Upper lobe of left lung (tissue), 6 donors: ENCODE measurements at regions not wholly inside any gene's neighbourhood (a gene's known extent, or its start where the extent isn't known, plus 50 kb on each side); places are given as distances from the start of the nearest gene placed in this dataset.

ENCODE experiments used
- ATAC-seq, 2 donors: fragments of 200-7000 bp; cut with Tn5 transposase; one replicate each; pipeline ENCODE4 v1.9.1; 2022; ENCODE audit warnings: mild to moderate bottlenecking in 2 of 2, moderate library complexity in 2 of 2; ENCODE audit not compliant: low FRiP score in 2 of 2
- DNase-seq, 2 donors: peaks; one replicate each; pipeline ENCODE4 v3.0.0-alpha.2; 2019 to 2020
- H3K27ac ChIP-seq, 4 donors: fragments of 200-600 bp; sonication (generic); one replicate each; pipeline ENCODE4 v1.5.1; 2016 to 2019
- H3K27me3 ChIP-seq, 4 donors: fragments of 200-600 bp; sonication (generic); one replicate each; pipeline ENCODE4 v1.5.1; 2017 to 2019
- H3K36me3 ChIP-seq, 4 donors: fragments of 200-600 bp; sonication (generic); one replicate each; pipeline ENCODE4 v1.5.1; 2016 to 2019
- H3K4me1 ChIP-seq, 4 donors: fragments of 200-600 bp; sonication (generic); one replicate each; pipeline ENCODE4 v1.5.1; 2018 to 2019
- H3K4me3 ChIP-seq, 4 donors: fragments of 200-600 bp; sonication (generic); one replicate each; pipeline ENCODE4 v1.5.1; 2017 to 2019; ENCODE audit warnings: mild to moderate bottlenecking in 2 of 4, moderate library complexity in 1 of 4
- H3K9me3 ChIP-seq, 4 donors: fragments of 200-600 bp; sonication (generic); one replicate each; pipeline ENCODE4 v1.5.1; 2018 to 2019
- EP300 ChIP-seq, 4 donors: sonication (generic); formaldehyde crosslinking; IDR thresholded peaks; one replicate each; pipeline ENCODE4 v1.5.1; 2017; ENCODE audit warnings: antibody characterized with exemption in 4 of 4, control low read depth in 2 of 4
- POLR2A ChIP-seq, 4 donors: fragments of 450-650 bp; IDR thresholded peaks; one replicate each; pipeline ENCODE4 v1.5.1; 2016 to 2017; ENCODE audit warnings: antibody characterized with exemption in 4 of 4, mild to moderate bottlenecking in 2 of 4
- POLR2AphosphoS5 ChIP-seq, 2 donors: sonication (generic); formaldehyde crosslinking; IDR thresholded peaks; one replicate each; pipeline ENCODE4 v1.5.1; 2017; ENCODE audit warnings: antibody characterized with exemption in 2 of 2
- WGBS, 2 donors: methylation state at CpG; one replicate each; pipeline ENCODE4 v1.1.5; 2017 to 2018; 5-methylcytosine and 5-hydroxymethylcytosine counted together
- TF ChIP-seq, protein P1 (sequence below), 6 experiments: fragments of 450-650 bp in 4 of 6; fragments of 200-600 bp in 2 of 6; sonication (generic) in 2 of 6; IDR thresholded peaks; one replicate each; pipeline ENCODE4 v1.5.1; 2016 to 2019; ENCODE audit warnings: antibody characterized with exemption in 6 of 6
- donor health status: DM: no; HTN: no; CAD: no; lungs with moderate emphysema.
- donor health status: DM: no; HTN: yes; CAD: no; lungs with severe emphysema.

DNA sequence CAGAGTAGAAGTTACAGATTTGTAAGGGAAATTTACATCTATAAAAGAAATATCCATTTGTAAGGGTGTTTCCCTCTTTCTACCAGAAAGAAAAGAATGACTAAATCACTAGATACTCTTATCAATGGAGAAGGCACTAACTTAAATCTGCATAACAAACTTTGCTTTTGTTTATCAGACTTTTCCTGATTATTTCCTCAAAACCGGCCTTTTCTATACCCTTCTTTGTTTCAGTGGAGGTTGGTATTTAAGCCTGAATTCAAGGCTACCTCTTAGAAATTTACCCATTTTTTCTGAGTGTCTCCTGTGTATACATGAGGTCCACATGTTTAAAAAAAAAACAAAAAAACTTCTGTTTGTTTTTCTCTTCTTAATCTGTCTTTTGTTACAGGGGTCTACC is 80.4 kb upstream of the GRPR start:
- Histone ChIP-seq H3K27ac (no peak overlapping the region), H3K4me1 (no peaks in the 10 kb centered on the region), H3K4me3 (no peak overlapping the region), H3K27me3 (no peaks in the 10 kb centered on the region), H3K9me3 (no peaks in the 10 kb centered on the region), H3K36me3 (no peaks in the 10 kb centered on the region)
- TF ChIP-seq, protein P1, sequence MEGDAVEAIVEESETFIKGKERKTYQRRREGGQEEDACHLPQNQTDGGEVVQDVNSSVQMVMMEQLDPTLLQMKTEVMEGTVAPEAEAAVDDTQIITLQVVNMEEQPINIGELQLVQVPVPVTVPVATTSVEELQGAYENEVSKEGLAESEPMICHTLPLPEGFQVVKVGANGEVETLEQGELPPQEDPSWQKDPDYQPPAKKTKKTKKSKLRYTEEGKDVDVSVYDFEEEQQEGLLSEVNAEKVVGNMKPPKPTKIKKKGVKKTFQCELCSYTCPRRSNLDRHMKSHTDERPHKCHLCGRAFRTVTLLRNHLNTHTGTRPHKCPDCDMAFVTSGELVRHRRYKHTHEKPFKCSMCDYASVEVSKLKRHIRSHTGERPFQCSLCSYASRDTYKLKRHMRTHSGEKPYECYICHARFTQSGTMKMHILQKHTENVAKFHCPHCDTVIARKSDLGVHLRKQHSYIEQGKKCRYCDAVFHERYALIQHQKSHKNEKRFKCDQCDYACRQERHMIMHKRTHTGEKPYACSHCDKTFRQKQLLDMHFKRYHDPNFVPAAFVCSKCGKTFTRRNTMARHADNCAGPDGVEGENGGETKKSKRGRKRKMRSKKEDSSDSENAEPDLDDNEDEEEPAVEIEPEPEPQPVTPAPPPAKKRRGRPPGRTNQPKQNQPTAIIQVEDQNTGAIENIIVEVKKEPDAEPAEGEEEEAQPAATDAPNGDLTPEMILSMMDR (IDR thresholded peaks at IDR 0.05), result no peak
- TF ChIP-seq POLR2AphosphoS5 (IDR thresholded peaks at IDR 0.05) (no peak), POLR2A (IDR thresholded peaks at IDR 0.05) (no peak), EP300 (IDR thresholded peaks at IDR 0.05) (no peak)
- 52 to 58% methylated on average over 1 of the region's 1 CpG for WGBS, 2 donors
- DNase-seq, result no peak
- ATAC-seq, result no peak

DNA sequence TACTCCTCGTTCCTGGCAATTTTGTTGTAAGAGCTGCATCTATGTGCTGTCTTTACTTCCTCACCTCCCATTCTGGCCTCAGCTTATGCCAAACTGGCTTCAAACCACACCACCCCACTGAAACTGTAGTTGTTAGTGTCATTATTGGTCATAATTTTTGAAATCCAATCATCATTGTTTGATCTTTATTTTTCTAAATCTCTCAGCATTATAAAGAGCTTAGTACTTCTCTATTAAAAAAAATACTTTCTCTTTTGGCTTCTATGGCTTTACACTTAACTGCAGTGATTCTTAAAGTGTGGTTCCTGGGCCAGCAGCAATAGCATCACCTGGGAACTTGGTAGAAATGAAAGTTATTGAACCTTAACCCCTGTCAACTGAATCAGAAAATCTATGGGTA is 83.5 kb upstream of the GRPR start:
- DNase-seq, result no peak
- Histone ChIP-seq H3K4me3 (no peak overlapping the region), H3K36me3 (no peaks in the 10 kb centered on the region), H3K4me1 (no peaks in the 10 kb centered on the region), H3K27ac (no peak overlapping the region), H3K27me3 (no peaks in the 10 kb centered on the region), H3K9me3 (no peaks in the 10 kb centered on the region)
- TF ChIP-seq, protein P1 (IDR thresholded peaks at IDR 0.05), result no peak
- no peak for TF ChIP-seq POLR2AphosphoS5 (IDR thresholded peaks at IDR 0.05)
- no peak for TF ChIP-seq POLR2A (IDR thresholded peaks at IDR 0.05)
- no peak for TF ChIP-seq EP300 (IDR thresholded peaks at IDR 0.05)
- 50 to 60% methylated on average over 1 of the region's 1 CpG for WGBS, 2 donors
- no peak for ATAC-seq

DNA sequence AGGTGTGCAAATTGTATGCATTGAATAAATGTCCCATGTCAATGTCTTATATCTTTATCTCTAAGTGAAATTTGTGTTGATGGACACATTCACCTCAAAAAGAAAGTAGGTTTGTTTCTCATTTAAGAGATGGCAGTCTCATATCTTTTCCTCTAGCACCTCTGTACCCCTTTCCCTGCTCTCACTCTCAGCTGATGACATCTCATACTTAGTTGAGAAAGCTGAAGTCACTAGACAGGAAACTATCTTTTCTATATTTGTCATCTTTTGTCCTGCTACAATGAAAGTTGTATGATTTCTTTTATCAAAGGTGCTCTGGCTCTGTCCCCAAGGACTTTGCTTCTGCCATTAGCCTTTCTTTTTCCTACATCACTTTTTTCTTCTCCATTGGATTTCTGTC is 84.0 kb upstream of the GRPR start:
- Histone ChIP-seq H3K9me3 (no peaks in the 10 kb centered on the region), H3K27ac (no peak overlapping the region), H3K36me3 (no peaks in the 10 kb centered on the region), H3K4me3 (no peak overlapping the region), H3K4me1 (no peaks in the 10 kb centered on the region), H3K27me3 (no peaks in the 10 kb centered on the region)
- ATAC-seq (no peak), DNase-seq (no peak)
- TF ChIP-seq EP300 (IDR thresholded peaks at IDR 0.05) (no peak), POLR2A (IDR thresholded peaks at IDR 0.05) (no peak), POLR2AphosphoS5 (IDR thresholded peaks at IDR 0.05) (no peak)
- TF ChIP-seq, protein P1 (IDR thresholded peaks at IDR 0.05), result no peak

DNA sequence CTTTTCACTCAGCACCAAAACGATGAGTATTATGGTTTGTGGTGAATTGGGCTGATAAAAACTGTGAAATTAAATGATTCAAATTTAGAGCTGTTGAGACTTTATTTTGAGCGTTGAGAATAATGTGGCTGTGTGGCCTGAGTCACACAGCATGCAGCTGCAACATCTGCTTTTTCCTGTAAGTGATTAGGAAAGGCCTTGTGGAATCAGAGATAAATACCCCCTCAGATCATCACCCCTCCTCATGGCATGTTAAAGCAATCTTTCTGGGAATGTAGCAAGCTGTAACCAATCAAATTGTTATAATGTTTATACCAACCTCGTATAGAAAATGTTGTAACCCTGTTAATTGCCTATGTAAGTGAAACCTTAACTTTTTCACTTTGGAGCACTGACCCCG is 90.0 kb upstream of the GRPR start:
- Histone ChIP-seq H3K27me3 (no peaks in the 10 kb centered on the region), H3K4me1 (no peaks in the 10 kb centered on the region), H3K4me3 (no peak overlapping the region), H3K36me3 (no peaks in the 10 kb centered on the region), H3K9me3 (no peaks in the 10 kb centered on the region), H3K27ac (no peak overlapping the region)
- WGBS, 2 donors, result 53 to 60% methylated on average over 4 of the region's 4 CpGs
- ATAC-seq (no peak), DNase-seq (no peak)
- TF ChIP-seq EP300 (IDR thresholded peaks at IDR 0.05) (no peak), POLR2A (IDR thresholded peaks at IDR 0.05) (no peak), POLR2AphosphoS5 (IDR thresholded peaks at IDR 0.05) (no peak)
- TF ChIP-seq, protein P1 (IDR thresholded peaks at IDR 0.05), result no peak

DNA sequence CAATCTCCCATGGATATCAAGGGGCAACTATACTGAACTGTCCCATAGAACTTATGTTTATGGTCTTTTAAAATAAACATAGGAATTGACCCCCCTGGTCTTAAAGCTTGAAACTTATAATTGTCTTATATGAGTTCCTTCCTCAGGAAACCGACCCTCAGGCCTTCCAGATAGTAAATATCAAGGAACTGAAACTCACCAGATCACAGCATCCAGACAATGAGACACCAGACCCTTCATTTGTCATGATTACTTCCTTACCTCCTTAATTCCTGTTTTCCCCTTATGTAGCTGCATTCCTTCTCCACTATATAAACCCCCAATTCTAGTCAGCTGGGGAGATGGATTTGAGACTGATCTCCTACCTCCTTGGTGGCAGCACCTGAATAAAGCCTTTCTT is 94.8 kb upstream of the GRPR start:
- H3K27me3 ChIP-seq, result no peaks in the 10 kb centered on the region
- 61 to 62% methylated on average over 1 of the region's 1 CpG for WGBS, 2 donors
- TF ChIP-seq, protein P1 (IDR thresholded peaks at IDR 0.05), result no peak
- TF ChIP-seq EP300 (IDR thresholded peaks at IDR 0.05) (no peak), POLR2A (IDR thresholded peaks at IDR 0.05) (no peak), POLR2AphosphoS5 (IDR thresholded peaks at IDR 0.05) (no peak)
- no peak overlapping the region for H3K4me3 ChIP-seq
- H3K27ac ChIP-seq, result no peak overlapping the region
- no peaks in the 10 kb centered on the region for H3K4me1 ChIP-seq
- no peaks in the 10 kb centered on the region for H3K36me3 ChIP-seq
- ATAC-seq, result no peak
- no peak for DNase-seq
- H3K9me3 ChIP-seq, result no peaks in the 10 kb centered on the region
